Brain microvascular endothelial cell (primary cell): ENCODE measurements at regions not wholly inside any gene's neighbourhood (a gene's known extent, or its start where the extent isn't known, plus 50 kb on each side); places are given as distances from the start of the nearest gene placed in this dataset.

Experiments used
- DNase-seq: peaks from one replicate; pipeline ENCODE4 v3.0.0-alpha.2; 2020
- H3K27ac ChIP-seq: fragments of 250-450 bp; sonication (Bioruptor Pico); 2 replicates; pipeline ENCODE4 v1.5.1; 2020; ENCODE audit warnings: mild to moderate bottlenecking, moderate library complexity
- H3K27me3 ChIP-seq: fragments of 250-450 bp; sonication (Bioruptor Pico); replicated peaks from 2 replicates; pipeline ENCODE4 v1.5.1; 2020; ENCODE audit warnings: mild to moderate bottlenecking
- H3K36me3 ChIP-seq: fragments of 250-450 bp; sonication (Bioruptor Pico); replicated peaks from 2 replicates; pipeline ENCODE4 v1.5.1; 2020; ENCODE audit warnings: mild to moderate bottlenecking
- H3K4me3 ChIP-seq: 2 replicates; pipeline ENCODE4 v1.5.1; 2011; ENCODE audit warnings: low read depth, mild to moderate bottlenecking, control low read depth, low read length, moderate library complexity
- CTCF ChIP-seq: IDR thresholded peaks from 2 replicates; pipeline ENCODE4 v1.5.1; 2011; ENCODE audit warnings: low read depth, mild to moderate bottlenecking, moderate library complexity, low read length, control low read depth, inconsistent platforms; ENCODE audit errors: missing control alignments
- in situ Hi-C: cut with HindIII; loops from 2 replicates; pipeline ENCODE4 v1.10.0; 2017; ENCODE audit warnings: low sequenced_read_pairs, low pct_ligation_motif_present

- no peak overlapping the region for H3K4me3 ChIP-seq
- in situ Hi-C loops, result no loop called here
- H3K27me3 ChIP-seq, result no peaks in the 10 kb centered on the region
- DNase-seq, result no peak
- TF ChIP-seq CTCF, result no peak
- H3K36me3 ChIP-seq, result no peaks in the 10 kb centered on the region
- H3K27ac ChIP-seq, result no peak overlapping the region
Measured at GRCh38 chr2:207224381-207224780, 58.6 kb upstream of the KLF7 start.

GRCh38 chr2:207224791-207225482 is 59.2 kb upstream of the KLF7 start:
- no peak overlapping the region for H3K4me3 ChIP-seq
- in situ Hi-C loops, result no loop called here
- TF ChIP-seq CTCF, result no peak
- H3K27ac ChIP-seq, result no peak overlapping the region
- no peak for DNase-seq
- no peaks in the 10 kb centered on the region for H3K27me3 ChIP-seq
- no peaks in the 10 kb centered on the region for H3K36me3 ChIP-seq

DNA sequence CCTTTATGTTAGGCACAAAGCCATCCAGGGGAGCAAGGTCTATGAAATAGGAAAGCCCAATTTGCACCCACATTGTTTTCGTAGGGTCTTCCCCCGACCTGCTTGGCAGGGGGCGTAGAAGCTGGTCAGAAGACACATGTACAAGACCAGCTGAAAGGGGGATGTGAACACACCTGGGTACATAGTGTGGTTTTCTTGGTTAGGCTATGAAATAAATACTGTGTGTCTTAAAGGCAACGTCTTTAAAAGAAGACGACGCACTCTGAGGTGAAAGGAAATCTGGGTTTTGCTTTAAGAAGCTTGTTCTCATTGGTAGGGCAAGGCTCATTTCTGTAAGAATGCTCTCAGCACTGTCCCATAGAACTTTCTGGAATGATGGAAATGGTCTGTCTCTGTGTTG is 60.0 kb upstream of the KLF7 start:
- no peak for DNase-seq

GRCh38 chr2:207226243-207226642 is 60.5 kb upstream of the KLF7 start:
- in situ Hi-C loops, result no loop called here
- Histone ChIP-seq H3K27me3 (no peaks in the 10 kb centered on the region), H3K36me3 (no peaks in the 10 kb centered on the region), H3K27ac (no peak overlapping the region), H3K4me3 (no peak overlapping the region)
- DNase-seq, result no peak
- TF ChIP-seq CTCF, result no peak

More for the DNA sequence above, 60.0 kb upstream of the KLF7 start:
- Histone ChIP-seq H3K27ac (no peak overlapping the region), H3K27me3 (no peaks in the 10 kb centered on the region), H3K4me3 (no peak overlapping the region), H3K36me3 (no peaks in the 10 kb centered on the region)
- no peak for TF ChIP-seq CTCF
- in situ Hi-C loops, result no loop called here

GRCh38 chr2:207226671-207227061 is 60.9 kb upstream of the KLF7 start:
- in situ Hi-C loops, result no loop called here
- peak overlapping the region; percentile 23 for H3K27ac ChIP-seq
- H3K36me3 ChIP-seq, result no peaks in the 10 kb centered on the region
- H3K27me3 ChIP-seq, result no peaks in the 10 kb centered on the region
- no peak for DNase-seq
- TF ChIP-seq CTCF, result no peak
- H3K4me3 ChIP-seq, result no peak overlapping the region
